Trophoblast cell (in vitro differentiated cells and primary cell): ENCODE measurements at regions not wholly inside any gene's neighbourhood (a gene's known extent, or its start where the extent isn't known, plus 50 kb on each side); places are given as distances from the start of the nearest gene placed in this dataset.

Experiments
- DNase-seq, 2 donors: peaks; one replicate each; pipeline ENCODE4 v3.0.0-alpha.2; 2016
- H2AFZ ChIP-seq: 2 replicates; pipeline ENCODE4 v1.6.1; 2013; ENCODE audit warnings: low read length, moderate library complexity, mild to moderate bottlenecking; ENCODE audit not compliant: insufficient read depth, poor library complexity
- H2AK5ac ChIP-seq: 2 replicates; pipeline ENCODE4 v1.6.1; 2013; ENCODE audit warnings: mild to moderate bottlenecking, low read length
- H2BK120ac ChIP-seq: 2 replicates; pipeline ENCODE4 v1.6.1; 2013; ENCODE audit warnings: low read length, mild to moderate bottlenecking, moderate library complexity; ENCODE audit not compliant: insufficient read depth, poor library complexity
- H2BK12ac ChIP-seq: 2 replicates; pipeline ENCODE4 v1.6.1; 2013; ENCODE audit warnings: mild to moderate bottlenecking, low read length, moderate library complexity
- H2BK5ac ChIP-seq: 2 replicates; pipeline ENCODE4 v1.6.1; 2013; ENCODE audit warnings: low read length, low read depth, moderate library complexity, mild to moderate bottlenecking; ENCODE audit not compliant: poor library complexity
- H3K14ac ChIP-seq: 2 replicates; pipeline ENCODE4 v1.6.1; 2013; ENCODE audit warnings: mild to moderate bottlenecking, low read length
- H3K18ac ChIP-seq: 2 replicates; pipeline ENCODE4 v1.6.1; 2013; ENCODE audit warnings: mild to moderate bottlenecking, low read length
- H3K23ac ChIP-seq: 2 replicates; pipeline ENCODE4 v1.6.1; 2013; ENCODE audit warnings: low read length
- H3K27ac ChIP-seq: 2 replicates; pipeline ENCODE4 v1.5.1; 2013; ENCODE audit warnings: low read depth, mild to moderate bottlenecking, inconsistent platforms, low read length, moderate library complexity
- H3K27me3 ChIP-seq: 2 replicates; pipeline ENCODE4 v1.6.1; 2013; ENCODE audit warnings: inconsistent platforms, mild to moderate bottlenecking, low read length, moderate library complexity; ENCODE audit not compliant: insufficient read depth
- H3K36me3 ChIP-seq, 2 experiments: 1 replicate in 1 of 2; 2 replicates in 1 of 2; pipeline ENCODE4 v1.6.1; 2013; ENCODE audit warnings: low read length in 2 of 2, mild to moderate bottlenecking in 2 of 2, moderate library complexity in 1 of 2; ENCODE audit not compliant: insufficient read depth in 2 of 2, control insufficient read depth in 1 of 2
- H3K4ac ChIP-seq: 2 replicates; pipeline ENCODE4 v1.6.1; 2013; ENCODE audit warnings: low read depth, mild to moderate bottlenecking, low read length, moderate library complexity
- H3K4me1 ChIP-seq, 2 experiments: 1 replicate in 1 of 2; 2 replicates in 1 of 2; pipeline ENCODE4 v1.6.1; 2013; ENCODE audit warnings: low read length in 2 of 2, mild to moderate bottlenecking in 2 of 2, moderate library complexity in 1 of 2; ENCODE audit not compliant: insufficient read depth in 2 of 2, control insufficient read depth in 1 of 2
- H3K4me2 ChIP-seq: 2 replicates; pipeline ENCODE4 v1.6.1; 2013; ENCODE audit warnings: inconsistent platforms, mild to moderate bottlenecking, low read length, moderate library complexity
- H3K4me3 ChIP-seq: 2 replicates; pipeline ENCODE4 v1.5.1; 2013; ENCODE audit warnings: mild to moderate bottlenecking, low read depth, low read length, inconsistent platforms
- H3K79me1 ChIP-seq: one replicate; pipeline ENCODE4 v1.6.1; 2013; ENCODE audit warnings: low read length
- H3K79me2 ChIP-seq: 2 replicates; pipeline ENCODE4 v1.6.1; 2013; ENCODE audit warnings: low read length, mild to moderate bottlenecking; ENCODE audit not compliant: control insufficient read depth, insufficient read depth, poor library complexity
- H3K9ac ChIP-seq: 2 replicates; pipeline ENCODE4 v1.6.1; 2013; ENCODE audit warnings: mild to moderate bottlenecking, low read length
- H3K9me3 ChIP-seq: 2 replicates; pipeline ENCODE4 v1.6.1; 2013; ENCODE audit warnings: low read depth, mild to moderate bottlenecking, control low read depth, inconsistent platforms, low read length; ENCODE audit not compliant: insufficient read depth
- H4K12ac ChIP-seq: 2 replicates; pipeline ENCODE4 v1.6.1; 2013; ENCODE audit warnings: low read depth, mild to moderate bottlenecking, low read length, moderate library complexity
- H4K8ac ChIP-seq: 2 replicates; pipeline ENCODE4 v1.6.1; 2013; ENCODE audit warnings: low read depth, mild to moderate bottlenecking, low read length, moderate library complexity
- H4K91ac ChIP-seq: one replicate; pipeline ENCODE4 v1.6.1; 2013; ENCODE audit warnings: low read depth, mild to moderate bottlenecking, low read length, moderate library complexity
- WGBS: extraction: QIAGEN DNeasy Blood & Tissue Kit; methylation state at CpG from one replicate; pipeline ENCODE4 v1.1.7; 2013; ENCODE audit warnings: missing lambda C conversion rate; ENCODE audit not compliant: insufficient read length, insufficient coverage; ENCODE audit errors: extremely low coverage; 5-methylcytosine and 5-hydroxymethylcytosine counted together

DNA sequence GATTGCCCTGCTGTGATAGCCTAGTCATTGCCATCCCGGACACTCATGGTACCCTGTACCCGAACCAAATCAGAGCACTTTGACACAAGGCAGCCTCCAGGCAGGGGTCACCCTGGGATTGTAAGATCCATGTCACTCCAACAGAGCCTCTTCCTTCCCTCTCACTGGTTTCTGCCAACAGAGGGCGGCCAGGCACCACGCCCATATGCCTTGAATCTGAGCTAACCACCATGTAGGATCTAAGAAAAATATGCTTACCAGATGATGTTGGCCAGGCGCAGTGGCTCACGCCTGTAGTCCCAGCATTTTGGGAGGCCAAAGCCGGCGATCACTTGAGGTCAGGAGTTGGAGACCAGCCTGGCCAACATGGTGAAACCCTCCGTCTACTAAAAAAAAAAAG is 389.2 kb upstream of the KLF6 start:
- Histone ChIP-seq H3K14ac (no peak overlapping the region), H3K18ac (no peak overlapping the region), H3K27ac (no peak overlapping the region), H2BK12ac (peak overlapping the region; percentile 63), H4K8ac (no peak overlapping the region), H2BK5ac (no peak overlapping the region), H3K4me2 (no peak overlapping the region), H3K9ac (no peak overlapping the region), H4K91ac (peak overlapping the region; percentile 59), H3K9me3 (peaks cover 2% of the 10 kb centered on the region), H3K4ac (no peak overlapping the region), H3K4me1 (peaks cover 3 to 6% of the 10 kb centered on the region in 2 experiments), H2AK5ac (peak overlapping the region; percentile 59), H3K4me3 (no peak overlapping the region), H3K79me2 (no peaks in the 10 kb centered on the region), H3K36me3 (no peaks in the 10 kb centered on the region), H2BK120ac (no peak overlapping the region), H3K23ac (no peak overlapping the region), H3K27me3 (no peaks in the 10 kb centered on the region), H2AFZ (no peak overlapping the region), H3K79me1 (peaks cover 2% of the 10 kb centered on the region), H4K12ac (no peak overlapping the region)
- no CpG with 5 or more reads among the region's 9 CpGs for WGBS
- no peak for DNase-seq

DNA sequence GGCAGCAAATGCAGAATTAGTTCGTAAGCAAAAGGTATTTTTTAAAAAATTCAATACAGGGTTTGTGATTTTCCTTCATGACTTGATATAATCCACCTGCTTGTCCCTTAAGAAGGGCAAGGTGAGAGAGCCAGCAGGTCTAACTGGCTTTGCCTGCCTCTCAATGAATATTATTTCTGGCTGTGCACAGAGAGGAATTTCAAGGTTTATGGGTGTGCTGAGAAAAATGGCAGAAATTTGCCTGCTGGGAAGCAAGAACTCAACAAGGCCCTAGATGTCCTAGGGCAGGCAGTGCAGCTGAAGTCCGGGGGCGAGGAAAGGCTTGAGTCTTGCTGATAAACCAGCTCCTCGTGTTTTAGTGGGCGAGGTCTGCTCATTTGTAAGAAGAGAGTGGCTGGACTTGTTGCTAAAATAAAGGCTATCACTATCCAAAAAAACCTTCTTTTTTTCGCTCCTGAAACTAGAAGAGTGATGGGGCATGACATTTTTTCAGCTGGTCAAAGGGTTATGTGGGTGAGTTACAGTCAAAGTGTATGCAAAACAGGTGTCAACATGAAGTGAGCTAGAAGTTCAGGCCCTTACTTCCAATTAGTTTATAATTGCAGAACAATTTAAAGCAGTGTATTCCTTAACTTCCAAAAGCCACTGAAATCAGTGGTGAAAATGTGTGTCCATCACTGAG is 385.8 kb upstream of the KLF6 start:
- H4K91ac ChIP-seq, result no peak overlapping the region
- peaks cover 3 to 6% of the 10 kb centered on the region in 2 experiments for H3K4me1 ChIP-seq
- H3K79me2 ChIP-seq, result no peaks in the 10 kb centered on the region
- no peak overlapping the region for H3K14ac ChIP-seq
- peaks cover 2% of the 10 kb centered on the region for H3K9me3 ChIP-seq
- no peak overlapping the region for H3K18ac ChIP-seq
- H3K23ac ChIP-seq, result no peak overlapping the region
- H2AK5ac ChIP-seq, result no peak overlapping the region
- no peak overlapping the region for H2AFZ ChIP-seq
- DNase-seq, result peak; percentile 48 to 58
- H2BK120ac ChIP-seq, result no peak overlapping the region
- H2BK12ac ChIP-seq, result no peak overlapping the region
- H3K36me3 ChIP-seq, result no peaks in the 10 kb centered on the region
- no peak overlapping the region for H4K12ac ChIP-seq
- H3K27ac ChIP-seq, result no peak overlapping the region
- no peaks in the 10 kb centered on the region for H3K27me3 ChIP-seq
- H3K79me1 ChIP-seq, result peaks cover 2% of the 10 kb centered on the region
- H2BK5ac ChIP-seq, result no peak overlapping the region
- no peak overlapping the region for H3K4ac ChIP-seq
- H3K9ac ChIP-seq, result no peak overlapping the region
- WGBS, result no CpG with 5 or more reads among the region's 6 CpGs
- no peak overlapping the region for H4K8ac ChIP-seq
- no peak overlapping the region for H3K4me2 ChIP-seq
- H3K4me3 ChIP-seq, result no peak overlapping the region

DNA sequence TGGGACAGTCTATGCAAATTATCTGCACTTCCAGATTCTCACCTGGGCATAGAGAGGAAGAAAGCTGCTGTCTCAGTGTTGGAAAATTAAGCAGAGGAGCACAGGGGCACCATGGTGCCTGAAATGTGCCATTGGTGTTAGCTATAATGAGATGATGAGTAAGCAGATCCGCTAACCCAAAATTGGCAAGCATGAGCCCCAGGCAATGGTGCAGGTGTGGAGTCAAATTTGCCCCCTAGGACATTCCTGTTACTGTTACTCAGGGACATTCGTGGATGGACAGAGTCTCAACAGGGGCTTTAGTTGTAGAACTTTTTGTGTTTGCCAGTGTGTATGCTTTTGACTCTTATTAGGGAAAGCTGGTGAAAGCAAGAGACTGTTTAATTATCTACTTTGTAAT is 385.2 kb upstream of the KLF6 start:
- Histone ChIP-seq H3K4me1 (peaks cover 3 to 6% of the 10 kb centered on the region in 2 experiments), H4K12ac (no peak overlapping the region), H3K4me2 (no peak overlapping the region), H4K91ac (no peak overlapping the region), H2AFZ (no peak overlapping the region), H3K79me2 (no peaks in the 10 kb centered on the region), H3K27me3 (no peaks in the 10 kb centered on the region), H3K79me1 (peaks cover 2% of the 10 kb centered on the region), H3K4me3 (no peak overlapping the region), H3K36me3 (no peaks in the 10 kb centered on the region), H3K9ac (no peak overlapping the region), H3K9me3 (peaks cover 2% of the 10 kb centered on the region), H3K27ac (no peak overlapping the region), H3K14ac (no peak overlapping the region), H4K8ac (no peak overlapping the region), H2BK5ac (no peak overlapping the region), H2AK5ac (no peak overlapping the region), H2BK120ac (no peak overlapping the region), H3K18ac (no peak overlapping the region), H3K23ac (no peak overlapping the region), H3K4ac (no peak overlapping the region), H2BK12ac (no peak overlapping the region)
- WGBS, result no CpG with 5 or more reads among the region's 2 CpGs
- DNase-seq, result peak; percentile 51 to 63

GRCh38 chr10:4169448-4169847 is 384.4 kb upstream of the KLF6 start:
- Histone ChIP-seq H3K79me1 (no peaks in the 10 kb centered on the region), H3K23ac (no peak overlapping the region), H3K9me3 (peaks cover 2% of the 10 kb centered on the region), H3K79me2 (no peaks in the 10 kb centered on the region), H2BK5ac (no peak overlapping the region), H4K12ac (no peak overlapping the region), H4K8ac (no peak overlapping the region), H3K27me3 (no peaks in the 10 kb centered on the region), H4K91ac (no peak overlapping the region), H3K36me3 (no peaks in the 10 kb centered on the region), H2AFZ (no peak overlapping the region), H3K14ac (no peak overlapping the region), H3K4me2 (no peak overlapping the region), H2AK5ac (no peak overlapping the region), H3K4me3 (no peak overlapping the region), H3K4ac (no peak overlapping the region), H3K18ac (no peak overlapping the region), H2BK120ac (no peak overlapping the region), H3K4me1 (peaks cover 3 to 6% of the 10 kb centered on the region in 2 experiments), H3K9ac (no peak overlapping the region), H2BK12ac (no peak overlapping the region), H3K27ac (no peak overlapping the region)
- WGBS, result no CpG with 5 or more reads among the region's 1 CpG
- no peak for DNase-seq
